K562 (cell line): ENCODE measurements at regions not wholly inside any gene's neighbourhood (a gene's known extent, or its start where the extent isn't known, plus 50 kb on each side); places are given as distances from the start of the nearest gene placed in this dataset.

Experiments
- CBFA2T3 ChIP-seq: fragments of 450-650 bp; IDR thresholded peaks from 2 replicates; pipeline ENCODE4 v1.6.1; 2017
- POLR2AphosphoS2 ChIP-seq: IDR thresholded peaks from 2 replicates; pipeline ENCODE4 v1.6.1; 2012; ENCODE audit warnings: low read length, improper control_type of control experiment
- SMARCA5 ChIP-seq: fragments of 450-650 bp; IDR thresholded peaks from 2 replicates; pipeline ENCODE4 v1.6.1; 2016
- ZEB2 ChIP-seq: fragments of 450-650 bp; IDR thresholded peaks from 2 replicates; pipeline ENCODE4 v1.6.1; 2016
- ZNF282 ChIP-seq: sonication (generic); formaldehyde crosslinking; IDR thresholded peaks from 2 replicates; pipeline ENCODE4 v1.8.1; 2023; ENCODE audit warnings: missing genetic modification reagents
- ZNF384 ChIP-seq: IDR thresholded peaks from 2 replicates; pipeline ENCODE4 v1.6.1; 2012; ENCODE audit warnings: low read depth, low read length, improper control_type of control experiment
- ZNF707 ChIP-seq: fragments of 250-450 bp; sonication (Bioruptor Pico); conservative IDR thresholded peaks from 2 replicates; pipeline ENCODE4 v1.8.0; 2022; ENCODE audit warnings: inconsistent platforms, mild to moderate bottlenecking, moderate library complexity
- TF ChIP-seq, protein P1 (sequence below), 2 experiments: fragments of 450-650 bp; formaldehyde crosslinking in 1 of 2; IDR thresholded peaks; 2 replicates each; pipeline versions ENCODE4 v1.4.0 to v1.6.1; 2014 to 2020; ENCODE audit warnings: mild to moderate bottlenecking in 2 of 2, borderline replicate concordance in 1 of 2, low read depth in 1 of 2
- TF ChIP-seq, protein P2 (sequence below): fragments of 450-650 bp; IDR thresholded peaks from 2 replicates; pipeline ENCODE4 v1.6.1; 2018; ENCODE audit warnings: mild to moderate bottlenecking, low read depth; ENCODE audit not compliant: partially characterized antibody
- TF ChIP-seq, protein P3 (sequence below): sonication (generic); formaldehyde crosslinking; IDR thresholded peaks from 2 replicates; pipeline ENCODE4 v1.8.0; 2022; ENCODE audit warnings: mild to moderate bottlenecking, missing genetic modification reagents
- TF ChIP-seq, protein P4 (sequence below): sonication (generic); formaldehyde crosslinking; IDR thresholded peaks from 2 replicates; pipeline ENCODE4 v1.8.0; 2022; ENCODE audit warnings: mild to moderate bottlenecking, low read depth, missing genetic modification reagents
- TF ChIP-seq, protein P5 (sequence below): conservative IDR thresholded peaks from 2 replicates; pipeline ENCODE4 v1.6.1; 2011; ENCODE audit warnings: low read depth, mild to moderate bottlenecking, low read length; ENCODE audit not compliant: control insufficient read depth

DNA sequence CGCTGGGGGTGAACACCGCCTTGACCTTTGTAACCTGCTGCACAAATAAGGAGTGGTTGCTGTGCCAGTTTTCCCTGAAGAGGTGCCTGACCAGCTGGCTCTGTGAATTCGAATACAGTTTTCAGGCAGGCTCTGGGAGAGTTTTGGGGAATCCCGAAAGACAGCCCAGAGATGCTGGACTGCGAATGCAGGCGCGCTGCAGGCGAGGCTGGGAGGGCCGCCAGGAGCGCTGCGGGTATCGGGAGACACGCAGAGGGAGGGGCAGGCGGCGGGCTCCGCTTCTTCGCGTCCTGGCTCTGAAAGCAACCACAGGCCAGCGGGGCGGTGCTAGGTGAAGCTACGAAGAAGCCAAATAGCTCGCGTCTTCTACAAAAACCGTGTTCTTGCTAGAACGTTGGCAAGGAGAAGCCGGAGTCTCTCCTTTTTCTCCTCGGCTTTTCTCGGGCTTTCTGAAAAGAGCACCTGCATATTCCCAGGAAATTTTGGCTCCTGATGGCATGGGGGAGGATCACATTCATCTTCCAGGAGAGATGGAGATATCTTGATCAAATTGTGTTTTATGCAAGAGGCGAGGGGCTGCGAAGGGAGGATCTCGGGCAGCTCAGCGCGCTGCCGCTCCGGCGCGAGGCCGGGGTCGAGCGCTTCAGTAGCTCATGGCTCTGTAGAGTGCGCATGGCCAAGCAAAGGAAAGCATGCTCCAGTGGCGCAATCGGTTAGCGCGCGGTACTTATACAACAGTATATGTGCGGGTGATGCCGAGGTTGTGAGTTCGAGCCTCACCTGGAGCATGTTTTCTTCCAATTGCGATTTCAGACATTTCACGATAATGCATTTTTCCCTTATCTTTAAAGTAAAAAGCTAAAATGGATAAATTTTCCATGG lies 158.1 kb upstream of the ZNF184 start (continued):
- TF ChIP-seq, protein P1, sequence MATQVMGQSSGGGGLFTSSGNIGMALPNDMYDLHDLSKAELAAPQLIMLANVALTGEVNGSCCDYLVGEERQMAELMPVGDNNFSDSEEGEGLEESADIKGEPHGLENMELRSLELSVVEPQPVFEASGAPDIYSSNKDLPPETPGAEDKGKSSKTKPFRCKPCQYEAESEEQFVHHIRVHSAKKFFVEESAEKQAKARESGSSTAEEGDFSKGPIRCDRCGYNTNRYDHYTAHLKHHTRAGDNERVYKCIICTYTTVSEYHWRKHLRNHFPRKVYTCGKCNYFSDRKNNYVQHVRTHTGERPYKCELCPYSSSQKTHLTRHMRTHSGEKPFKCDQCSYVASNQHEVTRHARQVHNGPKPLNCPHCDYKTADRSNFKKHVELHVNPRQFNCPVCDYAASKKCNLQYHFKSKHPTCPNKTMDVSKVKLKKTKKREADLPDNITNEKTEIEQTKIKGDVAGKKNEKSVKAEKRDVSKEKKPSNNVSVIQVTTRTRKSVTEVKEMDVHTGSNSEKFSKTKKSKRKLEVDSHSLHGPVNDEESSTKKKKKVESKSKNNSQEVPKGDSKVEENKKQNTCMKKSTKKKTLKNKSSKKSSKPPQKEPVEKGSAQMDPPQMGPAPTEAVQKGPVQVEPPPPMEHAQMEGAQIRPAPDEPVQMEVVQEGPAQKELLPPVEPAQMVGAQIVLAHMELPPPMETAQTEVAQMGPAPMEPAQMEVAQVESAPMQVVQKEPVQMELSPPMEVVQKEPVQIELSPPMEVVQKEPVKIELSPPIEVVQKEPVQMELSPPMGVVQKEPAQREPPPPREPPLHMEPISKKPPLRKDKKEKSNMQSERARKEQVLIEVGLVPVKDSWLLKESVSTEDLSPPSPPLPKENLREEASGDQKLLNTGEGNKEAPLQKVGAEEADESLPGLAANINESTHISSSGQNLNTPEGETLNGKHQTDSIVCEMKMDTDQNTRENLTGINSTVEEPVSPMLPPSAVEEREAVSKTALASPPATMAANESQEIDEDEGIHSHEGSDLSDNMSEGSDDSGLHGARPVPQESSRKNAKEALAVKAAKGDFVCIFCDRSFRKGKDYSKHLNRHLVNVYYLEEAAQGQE (IDR thresholded peaks at IDR 0.05; ENCODE audit: borderline replicate concordance) = peak; percentile 34; the same call in 1 of the 2 replicates
- TF ChIP-seq, protein P1 (CRISPR knock-in tag; IDR thresholded peaks at IDR 0.05; ENCODE audit: low read depth) = no peak
- TF ChIP-seq SMARCA5 (no peak; the same call in 1 of the 2 replicates), ZNF282 (CRISPR knock-in tag) (no peak), POLR2AphosphoS2 (no peak), ZEB2 (peak; percentile 78; the same call in 1 of the 2 replicates), ZNF384 (0 out of 2 replicates have a peak, but pooled peaks have one; percentile 10), CBFA2T3 (0 out of 2 replicates have a peak, but pooled peaks have one; percentile 3), ZNF707 (no peak)
- TF ChIP-seq, protein P2, sequence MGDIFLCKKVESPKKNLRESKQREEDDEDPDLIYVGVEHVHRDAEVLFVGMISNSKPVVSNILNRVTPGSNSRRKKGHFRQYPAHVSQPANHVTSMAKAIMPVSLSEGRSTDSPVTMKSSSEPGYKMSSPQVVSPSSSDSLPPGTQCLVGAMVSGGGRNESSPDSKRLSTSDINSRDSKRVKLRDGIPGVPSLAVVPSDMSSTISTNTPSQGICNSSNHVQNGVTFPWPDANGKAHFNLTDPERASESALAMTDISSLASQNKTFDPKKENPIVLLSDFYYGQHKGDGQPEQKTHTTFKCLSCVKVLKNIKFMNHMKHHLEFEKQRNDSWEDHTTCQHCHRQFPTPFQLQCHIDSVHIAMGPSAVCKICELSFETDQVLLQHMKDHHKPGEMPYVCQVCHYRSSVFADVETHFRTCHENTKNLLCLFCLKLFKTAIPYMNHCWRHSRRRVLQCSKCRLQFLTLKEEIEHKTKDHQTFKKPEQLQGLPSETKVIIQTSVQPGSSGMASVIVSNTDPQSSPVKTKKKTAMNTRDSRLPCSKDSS = no peak
- TF ChIP-seq, protein P3, sequence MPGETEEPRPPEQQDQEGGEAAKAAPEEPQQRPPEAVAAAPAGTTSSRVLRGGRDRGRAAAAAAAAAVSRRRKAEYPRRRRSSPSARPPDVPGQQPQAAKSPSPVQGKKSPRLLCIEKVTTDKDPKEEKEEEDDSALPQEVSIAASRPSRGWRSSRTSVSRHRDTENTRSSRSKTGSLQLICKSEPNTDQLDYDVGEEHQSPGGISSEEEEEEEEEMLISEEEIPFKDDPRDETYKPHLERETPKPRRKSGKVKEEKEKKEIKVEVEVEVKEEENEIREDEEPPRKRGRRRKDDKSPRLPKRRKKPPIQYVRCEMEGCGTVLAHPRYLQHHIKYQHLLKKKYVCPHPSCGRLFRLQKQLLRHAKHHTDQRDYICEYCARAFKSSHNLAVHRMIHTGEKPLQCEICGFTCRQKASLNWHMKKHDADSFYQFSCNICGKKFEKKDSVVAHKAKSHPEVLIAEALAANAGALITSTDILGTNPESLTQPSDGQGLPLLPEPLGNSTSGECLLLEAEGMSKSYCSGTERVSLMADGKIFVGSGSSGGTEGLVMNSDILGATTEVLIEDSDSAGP (CRISPR knock-in tag) = no peak
- TF ChIP-seq, protein P4, sequence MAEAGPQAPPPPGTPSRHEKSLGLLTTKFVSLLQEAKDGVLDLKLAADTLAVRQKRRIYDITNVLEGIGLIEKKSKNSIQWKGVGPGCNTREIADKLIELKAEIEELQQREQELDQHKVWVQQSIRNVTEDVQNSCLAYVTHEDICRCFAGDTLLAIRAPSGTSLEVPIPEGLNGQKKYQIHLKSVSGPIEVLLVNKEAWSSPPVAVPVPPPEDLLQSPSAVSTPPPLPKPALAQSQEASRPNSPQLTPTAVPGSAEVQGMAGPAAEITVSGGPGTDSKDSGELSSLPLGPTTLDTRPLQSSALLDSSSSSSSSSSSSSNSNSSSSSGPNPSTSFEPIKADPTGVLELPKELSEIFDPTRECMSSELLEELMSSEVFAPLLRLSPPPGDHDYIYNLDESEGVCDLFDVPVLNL (CRISPR knock-in tag) = peak; percentile 91
- TF ChIP-seq, protein P5, sequence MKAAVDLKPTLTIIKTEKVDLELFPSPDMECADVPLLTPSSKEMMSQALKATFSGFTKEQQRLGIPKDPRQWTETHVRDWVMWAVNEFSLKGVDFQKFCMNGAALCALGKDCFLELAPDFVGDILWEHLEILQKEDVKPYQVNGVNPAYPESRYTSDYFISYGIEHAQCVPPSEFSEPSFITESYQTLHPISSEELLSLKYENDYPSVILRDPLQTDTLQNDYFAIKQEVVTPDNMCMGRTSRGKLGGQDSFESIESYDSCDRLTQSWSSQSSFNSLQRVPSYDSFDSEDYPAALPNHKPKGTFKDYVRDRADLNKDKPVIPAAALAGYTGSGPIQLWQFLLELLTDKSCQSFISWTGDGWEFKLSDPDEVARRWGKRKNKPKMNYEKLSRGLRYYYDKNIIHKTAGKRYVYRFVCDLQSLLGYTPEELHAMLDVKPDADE = peak; percentile 95
